NCI-H1092 treated with DMSO at 0.1 percent for 48 hours (cell line): ENCODE measurements at regions not wholly inside any gene's neighbourhood (a gene's known extent, or its start where the extent isn't known, plus 50 kb on each side); places are given as distances from the start of the nearest gene placed in this dataset.
"Not testable (repeated sequence)": the region's sequence is repeated elsewhere in the genome, so short reads cannot be mapped to it uniquely, and the experiment has no call there.

ENCODE experiments used
- DNase-seq: peaks from one replicate; lab custom pipeline; 2025; lab: John Stamatoyannopoulos, UW

DNA sequence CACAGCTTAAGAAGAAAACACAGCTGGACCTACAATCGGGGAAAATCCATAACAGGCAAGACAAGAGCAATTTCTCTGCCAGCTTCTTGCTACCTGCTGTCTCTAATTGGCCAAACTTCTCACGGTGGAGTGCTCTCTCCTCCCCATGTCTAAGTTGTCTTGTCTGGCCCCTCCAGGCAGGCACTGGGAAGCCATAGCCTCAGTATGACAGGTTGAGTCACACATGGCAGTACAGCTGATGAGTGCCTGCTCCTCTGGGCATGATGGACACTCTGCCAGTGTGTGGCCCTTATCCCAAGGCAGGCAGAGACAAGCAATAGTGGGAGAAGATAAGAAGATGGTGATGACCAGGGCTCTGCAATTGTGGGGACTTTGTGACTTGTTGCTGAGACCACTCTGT, 551.8 kb downstream of the DIPK2A start:
- no peak for DNase-seq

GRCh38 chr3:144524531-144524930, 552.9 kb downstream of the DIPK2A start:
- DNase-seq = no peak

DNA sequence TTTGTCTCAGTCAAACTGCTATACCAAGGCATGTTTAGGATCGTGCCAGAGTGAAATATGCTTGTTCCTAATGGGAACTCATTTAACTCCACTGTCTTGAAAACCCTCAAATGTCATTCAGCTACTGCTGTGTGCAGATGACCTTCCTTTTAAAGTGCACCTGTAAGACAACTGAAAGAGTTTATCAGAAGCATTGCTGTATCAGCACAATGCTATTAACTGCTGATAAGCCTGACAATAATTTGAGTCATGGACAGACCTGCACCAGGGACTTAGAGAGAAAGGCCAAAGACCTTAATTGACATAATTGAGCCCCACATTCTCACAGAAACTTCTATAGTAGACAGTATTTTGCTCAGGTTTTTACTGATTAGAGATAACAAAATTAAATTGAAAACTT, 557.9 kb downstream of the DIPK2A start:
- DNase-seq = no peak

- DNase-seq = no peak
Observed at GRCh38 chr3:144544871-144545270, 573.2 kb downstream of the DIPK2A start.

DNA sequence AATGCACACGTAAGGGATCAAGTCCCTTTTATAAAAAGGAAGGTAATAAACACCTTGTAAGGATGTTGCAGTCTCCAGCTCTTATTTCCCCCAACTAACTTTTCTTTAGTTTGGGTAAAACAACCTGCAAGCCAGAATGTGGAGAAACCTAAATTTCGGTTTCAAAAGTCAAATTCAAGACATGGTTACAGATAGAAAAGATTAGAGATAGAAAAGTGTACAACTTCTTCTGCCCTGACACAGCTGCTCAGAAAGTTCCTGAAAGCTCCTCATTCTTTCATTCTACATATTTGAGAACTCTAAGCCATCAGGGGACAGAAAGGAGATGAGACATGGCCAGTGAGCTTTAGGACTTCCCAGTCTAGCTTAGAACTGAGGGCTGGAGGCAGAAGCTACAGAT, 574.9 kb downstream of the DIPK2A start:
- DNase-seq = no peak

DNA sequence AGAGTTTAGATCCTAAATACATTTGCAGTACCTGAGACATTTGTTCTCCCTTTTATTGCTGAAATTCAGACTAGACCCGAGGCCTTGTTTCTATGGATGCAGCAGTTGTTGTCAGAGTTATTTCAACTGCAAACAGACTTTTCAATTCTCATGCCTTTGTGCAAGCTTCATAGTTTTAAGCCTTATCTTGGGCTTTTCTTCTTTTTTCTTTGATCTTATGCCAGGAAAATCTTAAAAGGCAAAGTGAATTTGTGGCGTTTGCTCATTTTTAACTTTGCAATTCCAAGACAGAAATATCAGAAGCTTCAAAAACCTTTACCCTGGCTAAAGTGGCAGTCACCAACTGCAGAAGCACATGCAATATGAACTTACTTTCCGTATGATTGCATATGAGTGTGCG, 576.7 kb downstream of the DIPK2A start:
- no peak for DNase-seq

- no peak for DNase-seq
Observed at GRCh38 chr3:144549166-144549565, 577.5 kb downstream of the DIPK2A start.

DNA sequence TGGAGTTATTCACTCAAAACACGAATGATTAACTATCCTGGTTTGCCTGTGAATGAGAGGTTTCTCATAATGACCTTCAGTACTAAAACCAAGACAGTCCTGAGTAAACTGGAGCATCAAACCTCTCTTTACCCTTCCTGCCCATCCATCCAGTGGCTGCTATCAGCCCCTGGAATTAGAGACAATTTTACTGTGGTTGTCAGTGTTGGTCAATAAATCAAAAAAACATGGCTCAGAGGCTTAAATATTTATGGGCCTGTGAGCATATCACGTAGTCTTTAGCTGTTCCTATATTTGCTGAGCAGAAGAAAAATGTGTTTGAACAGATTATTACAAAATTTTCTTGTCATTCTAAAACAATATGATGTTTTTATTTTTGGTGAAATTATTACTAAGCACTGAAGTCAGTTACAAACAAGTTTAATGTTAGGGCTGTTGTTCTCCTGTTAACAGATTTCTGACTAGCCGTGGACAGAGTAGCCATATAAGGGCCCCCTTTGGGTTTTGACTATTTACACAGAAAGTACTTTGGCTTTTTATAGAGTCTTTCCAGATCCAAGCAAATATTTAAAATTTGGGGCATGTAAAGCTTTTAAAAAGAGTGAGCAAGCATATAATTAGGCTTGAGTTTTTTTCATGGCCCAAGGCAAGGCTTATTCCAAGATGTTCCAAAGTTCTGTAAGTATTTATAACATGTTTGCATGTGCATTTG, 580.9 kb downstream of the DIPK2A start:
- no peak for DNase-seq

- DNase-seq = no peak
Observed at GRCh38 chr3:144553301-144553700, 581.7 kb downstream of the DIPK2A start.

GRCh38 chr3:144554889-144555288, 583.3 kb downstream of the DIPK2A start:
- DNase-seq = no peak

- DNase-seq = no peak
Observed at GRCh38 chr3:144556392-144556791, 584.8 kb downstream of the DIPK2A start.

GRCh38 chr3:144557515-144557914, 585.9 kb downstream of the DIPK2A start:
- no peak for DNase-seq

DNA sequence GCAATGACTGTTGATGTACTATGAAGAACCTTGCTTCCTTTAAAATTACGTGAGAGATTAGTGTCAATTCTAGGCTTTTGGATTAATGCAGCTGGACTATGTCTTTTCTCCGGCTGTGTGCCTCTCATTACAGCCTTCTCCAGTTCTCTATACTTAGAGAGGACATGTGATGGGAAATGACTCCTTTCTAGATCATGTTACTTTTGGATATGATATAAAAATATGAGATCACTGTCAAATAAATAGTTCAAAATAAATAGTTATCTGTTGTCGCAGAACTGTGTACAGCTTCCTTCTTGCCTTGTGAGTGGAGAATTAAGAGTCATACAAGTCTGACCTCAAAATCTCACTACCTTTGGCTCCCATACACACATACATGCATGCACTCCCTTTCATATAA, 592.4 kb downstream of the DIPK2A start:
- DNase-seq = no peak

DNA sequence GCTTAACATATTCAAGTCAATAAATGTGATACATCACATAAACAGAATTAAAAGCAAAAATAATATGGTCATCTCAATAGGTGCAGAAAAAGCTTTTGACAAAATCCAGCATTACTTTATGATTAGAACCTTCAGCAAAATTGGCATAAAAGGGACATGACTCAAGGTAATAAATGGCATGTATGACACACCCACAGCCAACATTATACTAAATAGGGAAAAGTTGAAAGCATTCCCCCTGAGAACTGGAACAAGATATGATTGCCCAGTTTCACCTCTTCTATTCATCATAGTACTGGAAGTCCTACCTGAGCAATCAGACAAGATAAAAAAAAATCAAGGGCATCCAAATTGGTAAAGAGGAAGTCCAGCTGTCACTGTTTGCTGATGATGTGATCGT, 594.7 kb downstream of the DIPK2A start:
- no peak for DNase-seq

DNA sequence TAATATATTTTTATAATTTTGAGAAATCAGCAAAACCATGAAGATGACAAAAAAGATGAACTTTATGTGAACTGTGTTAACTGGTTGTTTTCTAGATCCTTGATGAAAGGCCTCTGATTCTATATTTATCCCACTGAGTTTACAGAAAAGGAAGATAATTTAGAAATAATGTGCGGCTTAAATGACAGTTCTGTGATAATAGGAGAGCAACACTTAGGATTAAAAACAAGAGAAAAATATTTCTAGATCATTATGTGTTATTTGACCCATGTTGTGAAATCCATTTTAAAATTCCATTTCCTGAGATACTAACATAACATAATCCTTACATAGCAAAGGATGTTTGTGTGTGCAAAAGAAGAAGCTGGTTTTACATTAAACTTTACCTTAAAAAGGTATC, 598.0 kb downstream of the DIPK2A start:
- no peak for DNase-seq

GRCh38 chr3:144583871-144584270, 612.2 kb downstream of the DIPK2A start:
- no peak for DNase-seq

GRCh38 chr3:144585408-144585807, 613.8 kb downstream of the DIPK2A start:
- DNase-seq = no peak

DNA sequence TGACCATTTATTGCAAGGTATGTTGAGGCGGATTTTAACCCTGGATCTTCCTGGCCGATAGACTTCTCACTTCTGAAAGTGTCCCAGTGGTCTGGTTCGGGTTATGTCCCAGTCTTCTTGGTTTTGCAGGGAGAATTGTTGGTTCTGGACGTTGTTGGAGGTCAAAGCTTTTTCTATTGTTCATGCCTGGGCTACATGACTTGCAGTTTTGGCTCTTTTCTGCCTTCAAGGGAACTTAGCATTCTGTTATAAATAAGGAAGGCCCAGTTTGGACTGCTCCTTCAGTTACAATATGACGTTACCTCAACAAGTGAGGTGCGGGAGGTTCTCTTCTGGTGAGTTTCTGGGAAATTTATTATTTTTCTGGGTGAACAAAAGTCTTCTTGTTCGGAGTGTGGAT, 614.3 kb downstream of the DIPK2A start:
- no peak for DNase-seq

GRCh38 chr3:144586382-144586781, 614.8 kb downstream of the DIPK2A start:
- no peak for DNase-seq

GRCh38 chr3:144590854-144591253, 619.2 kb downstream of the DIPK2A start:
- DNase-seq = no peak

DNA sequence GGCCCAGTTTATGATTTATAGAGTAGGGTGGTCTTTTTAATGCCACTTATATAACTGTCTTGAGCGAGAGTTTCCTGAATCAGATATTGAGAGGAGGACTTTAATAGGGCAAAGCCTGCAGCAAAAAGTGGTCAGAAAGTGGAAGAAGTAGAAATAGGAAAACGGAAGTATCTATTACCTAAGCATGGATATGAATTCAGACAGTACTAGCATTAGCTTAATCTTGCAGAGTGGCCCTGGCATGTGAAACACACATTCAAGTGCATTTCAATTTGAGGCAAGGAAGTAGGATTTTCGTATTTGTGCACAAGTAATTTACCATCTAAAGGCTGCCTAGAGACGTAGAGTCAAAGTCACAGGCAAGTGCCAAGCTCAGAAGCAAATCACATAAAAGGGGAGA, 622.3 kb downstream of the DIPK2A start:
- DNase-seq = no peak

DNA sequence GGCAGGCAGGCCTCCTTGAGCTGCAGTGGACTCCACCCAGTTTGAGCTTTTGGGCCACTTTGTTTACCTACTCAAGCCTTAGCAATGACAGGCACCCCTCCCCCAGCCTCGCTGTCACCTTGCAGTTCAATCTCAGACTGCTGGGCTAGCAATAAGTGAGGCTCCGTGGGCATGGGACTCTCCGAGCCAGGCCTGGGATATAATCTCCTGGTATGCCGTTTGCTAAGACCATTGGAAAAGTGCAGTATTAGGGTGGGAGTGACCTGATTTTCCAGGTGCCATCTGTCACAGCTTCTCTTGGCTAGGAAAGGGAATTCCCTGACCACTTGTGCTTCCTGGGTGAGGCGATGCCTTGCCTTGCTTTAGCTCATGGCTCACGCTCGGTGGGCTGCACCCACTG, 648.6 kb downstream of the DIPK2A start:
- not testable (repeated sequence) for DNase-seq

DNA sequence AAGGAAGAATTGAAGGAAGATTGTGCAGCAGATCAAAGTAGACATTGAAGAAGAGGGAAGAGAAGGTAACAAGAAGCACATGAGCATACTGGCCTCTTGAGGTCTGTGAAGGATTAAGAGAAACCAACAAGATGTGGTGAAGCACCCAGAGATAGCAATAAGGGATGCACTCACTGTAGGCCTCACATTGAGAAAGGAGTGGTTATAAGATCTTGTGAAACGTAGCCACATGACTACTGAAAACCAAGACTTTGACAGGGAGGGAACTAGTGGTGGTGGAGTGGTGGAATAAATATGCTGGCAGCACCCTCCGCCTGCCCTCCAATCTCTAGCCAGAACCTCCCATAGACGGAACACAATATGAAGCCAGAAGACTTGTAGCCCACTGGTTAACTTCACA, 651.2 kb downstream of the DIPK2A start:
- DNase-seq = no peak

- DNase-seq = no peak
Observed at GRCh38 chr3:144624656-144625055, 653.0 kb downstream of the DIPK2A start.

- DNase-seq = no peak
Observed at GRCh38 chr3:144626835-144627234, 655.2 kb downstream of the DIPK2A start.
